ENCODE measurements at regions not wholly inside any gene's neighbourhood (a gene's known extent, or its start where the extent isn't known, plus 50 kb on each side); places are given as distances from the start of the nearest gene placed in this dataset.
"Not testable (repeated sequence)": the region's sequence is repeated elsewhere in the genome, so short reads cannot be mapped to it uniquely, and the experiment has no call there.

DNA sequence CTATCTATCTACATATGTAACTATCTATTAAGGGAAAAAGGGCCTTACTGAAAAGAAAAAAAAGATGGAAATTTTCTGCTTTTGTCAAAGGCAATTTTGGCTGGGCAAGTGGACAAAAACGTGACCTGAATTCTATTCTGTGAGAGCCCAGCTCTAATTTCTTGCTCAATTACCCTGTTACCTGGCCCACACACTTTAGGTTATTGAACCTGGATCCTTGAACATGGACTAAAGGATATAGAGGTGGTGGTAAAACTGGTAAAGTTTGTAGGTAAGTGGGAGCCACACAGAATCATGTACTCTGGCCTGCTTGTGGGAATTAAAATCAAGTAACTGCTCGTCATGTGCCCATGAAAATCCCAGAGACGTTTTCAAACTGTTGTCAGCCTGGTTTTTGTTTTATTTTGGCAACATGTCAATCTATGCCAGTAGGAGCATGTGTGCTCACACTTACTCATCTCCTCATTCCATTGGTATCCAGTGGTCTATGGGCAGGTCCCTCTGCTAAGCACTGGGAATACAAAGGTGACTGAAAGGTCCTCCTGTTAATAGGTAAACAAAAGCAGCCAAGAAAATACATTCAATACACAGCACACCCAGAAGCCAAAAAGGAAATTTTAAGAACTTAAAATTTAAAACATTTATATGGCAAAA, 113.7 kb upstream of the WARS2 start:
- Histone ChIP-seq H3K36me3 (ENCODE audit: control insufficient read depth, insufficient read depth, low read length) (no peaks in the 10 kb centered on the region), H3K4me3 (ENCODE audit: low read depth, low read length) (no peak overlapping the region), H3K27me3 (ENCODE audit: control insufficient read depth, insufficient read depth, low read length) (no peaks in the 10 kb centered on the region)
- DNase-seq (ENCODE audit: low read depth), result no peak
- TF ChIP-seq, protein P1, sequence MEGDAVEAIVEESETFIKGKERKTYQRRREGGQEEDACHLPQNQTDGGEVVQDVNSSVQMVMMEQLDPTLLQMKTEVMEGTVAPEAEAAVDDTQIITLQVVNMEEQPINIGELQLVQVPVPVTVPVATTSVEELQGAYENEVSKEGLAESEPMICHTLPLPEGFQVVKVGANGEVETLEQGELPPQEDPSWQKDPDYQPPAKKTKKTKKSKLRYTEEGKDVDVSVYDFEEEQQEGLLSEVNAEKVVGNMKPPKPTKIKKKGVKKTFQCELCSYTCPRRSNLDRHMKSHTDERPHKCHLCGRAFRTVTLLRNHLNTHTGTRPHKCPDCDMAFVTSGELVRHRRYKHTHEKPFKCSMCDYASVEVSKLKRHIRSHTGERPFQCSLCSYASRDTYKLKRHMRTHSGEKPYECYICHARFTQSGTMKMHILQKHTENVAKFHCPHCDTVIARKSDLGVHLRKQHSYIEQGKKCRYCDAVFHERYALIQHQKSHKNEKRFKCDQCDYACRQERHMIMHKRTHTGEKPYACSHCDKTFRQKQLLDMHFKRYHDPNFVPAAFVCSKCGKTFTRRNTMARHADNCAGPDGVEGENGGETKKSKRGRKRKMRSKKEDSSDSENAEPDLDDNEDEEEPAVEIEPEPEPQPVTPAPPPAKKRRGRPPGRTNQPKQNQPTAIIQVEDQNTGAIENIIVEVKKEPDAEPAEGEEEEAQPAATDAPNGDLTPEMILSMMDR (IDR thresholded peaks at IDR 0.05; ENCODE audit: insufficient read depth, low read length, poor library complexity, severe bottlenecking), result no peak

DNA sequence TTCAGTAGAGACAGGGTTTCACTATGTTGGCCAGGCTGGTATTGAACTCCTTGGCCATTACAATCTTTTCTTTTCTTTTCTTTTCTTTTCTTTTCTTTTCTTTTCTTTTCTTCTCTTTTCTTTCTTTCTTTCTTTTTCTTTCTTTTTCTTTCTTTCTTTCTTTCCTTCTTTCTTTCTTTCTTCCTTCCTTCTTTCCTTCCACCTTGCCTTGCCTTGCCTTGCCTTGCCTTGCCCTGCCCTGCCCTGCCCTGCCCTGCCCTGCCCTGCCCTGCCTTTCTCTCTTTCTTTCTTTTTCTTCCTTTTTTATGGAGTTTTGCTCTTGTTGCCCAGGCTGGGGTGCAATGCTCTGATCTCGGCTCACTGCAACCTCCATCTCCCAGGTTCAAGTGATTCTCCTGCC, 112.5 kb upstream of the HAO2 start:
- H3K36me3 ChIP-seq (ENCODE audit: control insufficient read depth, insufficient read depth, low read length); H3K4me3 ChIP-seq (ENCODE audit: low read depth, low read length); DNase-seq (ENCODE audit: low read depth); H3K27me3 ChIP-seq (ENCODE audit: control insufficient read depth, insufficient read depth, low read length): not testable (repeated sequence)

DNA sequence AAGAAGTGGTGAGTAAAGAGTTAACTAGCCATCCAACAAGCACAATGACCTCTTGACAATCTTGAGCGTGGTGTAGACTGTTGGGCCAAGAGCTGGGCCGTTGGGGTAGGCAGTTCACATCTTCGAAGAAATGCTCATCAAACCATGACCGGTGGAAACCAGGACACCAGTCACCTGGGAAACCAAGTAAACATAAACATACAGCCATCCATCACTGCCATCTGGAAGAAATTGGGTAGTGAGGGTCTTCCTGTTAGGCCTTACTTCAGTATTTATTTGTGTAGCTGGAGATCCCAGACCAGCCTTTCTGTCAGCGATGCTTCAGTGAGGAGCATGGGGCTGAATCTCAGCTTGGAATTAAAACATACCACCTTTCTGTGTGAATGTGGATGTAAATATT, 108.1 kb upstream of the HAO2 start:
- no peaks in the 10 kb centered on the region for H3K27me3 ChIP-seq (ENCODE audit: control insufficient read depth, insufficient read depth, low read length)
- H3K36me3 ChIP-seq (ENCODE audit: control insufficient read depth, insufficient read depth, low read length), result no peaks in the 10 kb centered on the region
- no peak for DNase-seq (ENCODE audit: low read depth)
- TF ChIP-seq, protein P1 (IDR thresholded peaks at IDR 0.05; ENCODE audit: insufficient read depth, low read length, poor library complexity, severe bottlenecking), result no peak
- no peak overlapping the region for H3K4me3 ChIP-seq (ENCODE audit: low read depth, low read length)

DNA sequence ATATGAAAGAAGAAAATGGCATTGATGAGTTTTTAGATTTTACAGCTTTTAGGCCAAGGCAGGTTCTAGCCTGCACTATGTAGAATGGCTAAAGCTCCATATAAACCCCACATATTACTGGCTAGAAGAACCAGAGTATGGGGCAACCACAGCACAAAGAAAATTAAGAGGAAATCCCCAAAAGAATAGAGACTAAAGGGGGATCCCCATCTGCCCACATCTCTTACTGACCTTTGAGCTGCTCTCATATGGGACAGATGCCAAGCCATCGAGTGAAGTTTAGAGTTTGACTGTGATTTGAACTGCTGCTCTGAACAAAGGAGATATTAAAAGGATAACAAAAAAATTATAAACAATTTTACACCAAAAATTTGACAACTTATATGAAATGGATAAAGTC, 102.2 kb upstream of the HAO2 start:
- Histone ChIP-seq H3K36me3 (ENCODE audit: control insufficient read depth, insufficient read depth, low read length) (no peaks in the 10 kb centered on the region), H3K4me3 (ENCODE audit: low read depth, low read length) (no peak overlapping the region), H3K27me3 (ENCODE audit: control insufficient read depth, insufficient read depth, low read length) (no peaks in the 10 kb centered on the region)
- TF ChIP-seq, protein P1 (IDR thresholded peaks at IDR 0.05; ENCODE audit: insufficient read depth, low read length, poor library complexity, severe bottlenecking), result no peak
- DNase-seq (ENCODE audit: low read depth), result no peak

DNA sequence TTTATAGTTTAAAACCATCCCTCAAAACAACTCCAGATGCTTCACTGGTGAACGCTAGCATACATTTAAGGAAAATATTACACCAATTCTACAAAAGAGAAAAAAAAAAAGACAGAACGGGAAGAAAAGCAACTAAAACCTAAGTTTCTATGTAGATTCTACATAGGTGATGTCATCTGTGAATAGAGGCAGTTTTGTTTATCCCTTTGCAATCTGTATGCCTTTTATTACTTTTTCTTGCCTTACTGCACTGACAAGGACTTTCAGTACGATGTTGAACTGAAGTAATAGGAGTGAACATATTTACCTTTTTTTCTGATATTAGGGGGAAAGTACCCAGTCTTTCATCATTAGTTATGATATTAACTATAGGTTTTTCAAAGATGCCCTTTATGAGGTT, 101.7 kb upstream of the HAO2 start:
- TF ChIP-seq, protein P1 (IDR thresholded peaks at IDR 0.05; ENCODE audit: insufficient read depth, low read length, poor library complexity, severe bottlenecking), result no peak
- no peaks in the 10 kb centered on the region for H3K27me3 ChIP-seq (ENCODE audit: control insufficient read depth, insufficient read depth, low read length)
- no peaks in the 10 kb centered on the region for H3K36me3 ChIP-seq (ENCODE audit: control insufficient read depth, insufficient read depth, low read length)
- no peak for DNase-seq (ENCODE audit: low read depth)
- no peak overlapping the region for H3K4me3 ChIP-seq (ENCODE audit: low read depth, low read length)

DNA sequence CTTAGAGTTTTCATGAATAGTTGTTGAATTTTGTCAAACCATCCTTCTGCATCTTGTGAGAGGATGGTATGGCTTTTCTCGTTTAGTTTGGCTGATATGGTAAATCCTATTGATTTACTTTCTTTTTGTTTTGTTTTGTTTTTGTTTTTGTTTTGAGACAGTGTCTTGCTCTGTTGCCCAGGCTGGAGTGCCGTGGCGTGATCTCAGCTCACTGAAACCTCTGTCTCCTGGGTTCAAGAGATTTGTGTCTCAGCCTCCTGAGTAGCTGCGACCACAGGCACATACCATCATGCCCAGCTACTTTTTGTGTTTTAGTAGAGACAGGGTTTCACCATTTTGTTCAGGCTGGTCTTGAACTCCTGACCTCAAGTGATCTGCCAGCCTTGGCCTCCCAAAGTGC, 101.3 kb upstream of the HAO2 start:
- not testable (repeated sequence) for H3K4me3 ChIP-seq (ENCODE audit: low read depth, low read length); DNase-seq (ENCODE audit: low read depth); H3K27me3 ChIP-seq (ENCODE audit: control insufficient read depth, insufficient read depth, low read length); H3K36me3 ChIP-seq (ENCODE audit: control insufficient read depth, insufficient read depth, low read length)

DNA sequence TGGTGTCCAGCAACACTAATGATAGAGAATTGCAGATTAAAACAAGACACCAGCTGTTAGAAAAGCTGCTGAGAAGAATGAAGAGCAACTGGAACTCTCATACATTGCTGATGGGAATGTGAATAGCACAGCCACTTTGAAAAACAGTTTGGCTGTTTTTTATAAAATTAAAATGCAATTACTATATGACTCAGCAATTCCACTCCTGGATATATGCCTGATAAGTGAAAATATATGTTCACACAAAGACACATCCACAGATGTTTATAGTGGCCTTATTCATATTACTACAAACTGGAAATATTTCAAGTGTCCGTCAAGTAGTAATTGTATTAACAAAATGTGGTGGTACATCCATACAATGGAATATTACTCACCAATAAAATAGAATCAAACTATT, 99.7 kb upstream of the HAO2 start:
- DNase-seq (ENCODE audit: low read depth), result no peak
- TF ChIP-seq, protein P1 (IDR thresholded peaks at IDR 0.05; ENCODE audit: insufficient read depth, low read length, poor library complexity, severe bottlenecking), result no peak
- no peaks in the 10 kb centered on the region for H3K27me3 ChIP-seq (ENCODE audit: control insufficient read depth, insufficient read depth, low read length)
- H3K36me3 ChIP-seq (ENCODE audit: control insufficient read depth, insufficient read depth, low read length), result no peaks in the 10 kb centered on the region
- no peak overlapping the region for H3K4me3 ChIP-seq (ENCODE audit: low read depth, low read length)
